ENCODE measurements at regions not wholly inside any gene's neighbourhood (a gene's known extent, or its start where the extent isn't known, plus 50 kb on each side); places are given as distances from the start of the nearest gene placed in this dataset.

- TF ChIP-seq CTCF (IDR thresholded peaks at IDR 0.05) (no peak), POLR2AphosphoS5 (IDR thresholded peaks at IDR 0.05) (no peak)
These were observed 1511.1 kb downstream of the EFNA5 start for GRCh38 chr5:106159616-106160015.
